AG04450 (cell line): ENCODE measurements at regions not wholly inside any gene's neighbourhood (a gene's known extent, or its start where the extent isn't known, plus 50 kb on each side); places are given as distances from the start of the nearest gene placed in this dataset.

ENCODE experiments used
- CTCF ChIA-PET: fragments of 300-600, 350-600 bp; formaldehyde crosslinking; extraction: SDS; loops from one replicate; lab custom pipeline; 2022; ENCODE audit warnings: antibody characterized with exemption, inconsistent platforms; lab: Charles Lee
- POLR2A ChIA-PET: fragments of 350-600 bp; formaldehyde crosslinking; extraction: SDS; loops from one replicate; lab custom pipeline; 2021; ENCODE audit warnings: antibody characterized with exemption, inconsistent platforms; lab: Yijun Ruan, JAX
- DNase-seq: peaks from one replicate; pipeline ENCODE4 v3.0.0-alpha.2; 2011; ENCODE audit warnings: low read depth, low spot score
- H3K27ac ChIP-seq: one replicate; pipeline ENCODE4 v1.5.1; 2012; ENCODE audit warnings: low read depth, low read length, control low read depth
- H3K27me3 ChIP-seq: one replicate; pipeline ENCODE4 v1.6.0; 2012; ENCODE audit warnings: low read length; ENCODE audit not compliant: control insufficient read depth, insufficient read depth
- H3K4me3 ChIP-seq: 2 replicates; pipeline ENCODE4 v1.5.1; 2011; ENCODE audit warnings: mild to moderate bottlenecking, low read depth, low read length, control low read depth
- H3K9me3 ChIP-seq: 2 replicates; pipeline ENCODE4 v1.5.1; 2012; ENCODE audit warnings: low read length; ENCODE audit not compliant: control insufficient read depth, insufficient read depth
- CTCF ChIP-seq: IDR thresholded peaks from 2 replicates; pipeline ENCODE4 v1.5.1; 2011; ENCODE audit warnings: low read depth, low read length, control low read depth, inconsistent platforms

GRCh38 chr3:17995769-17996168 is 253.3 kb upstream of the TBC1D5 start:
- no peak overlapping the region for H3K27ac ChIP-seq
- ChIA-PET POLR2A (no interaction called here), CTCF (no interaction called here)
- H3K9me3 ChIP-seq, result no peaks in the 10 kb centered on the region
- no peak overlapping the region for H3K4me3 ChIP-seq
- no peaks in the 10 kb centered on the region for H3K27me3 ChIP-seq
- no peak for DNase-seq
- TF ChIP-seq CTCF, result no peak

DNA sequence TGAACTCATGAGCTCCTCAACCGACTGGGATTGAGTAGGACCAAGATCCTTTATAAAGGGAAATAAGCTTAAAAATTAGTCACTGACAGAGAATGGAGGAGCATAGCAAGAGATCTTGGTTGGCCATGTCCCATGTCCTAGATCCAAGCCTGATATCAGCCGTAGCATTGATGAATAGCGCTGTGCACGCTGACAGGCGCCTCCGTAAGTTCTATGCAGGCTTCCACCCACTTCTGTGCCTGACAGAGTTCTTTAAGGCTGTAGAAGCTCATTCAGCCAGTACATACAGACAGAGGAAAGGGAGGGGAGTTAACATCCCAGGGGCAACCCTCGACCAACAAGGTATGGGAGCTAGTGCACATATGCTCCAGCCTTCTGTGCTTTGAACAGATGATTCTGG is 251.7 kb upstream of the TBC1D5 start:
- Histone ChIP-seq H3K4me3 (no peak overlapping the region), H3K9me3 (no peaks in the 10 kb centered on the region), H3K27me3 (no peaks in the 10 kb centered on the region), H3K27ac (no peak overlapping the region)
- no peak for TF ChIP-seq CTCF
- CTCF ChIA-PET, result no interaction called here
- POLR2A ChIA-PET, result no interaction called here
- DNase-seq, result no peak

DNA sequence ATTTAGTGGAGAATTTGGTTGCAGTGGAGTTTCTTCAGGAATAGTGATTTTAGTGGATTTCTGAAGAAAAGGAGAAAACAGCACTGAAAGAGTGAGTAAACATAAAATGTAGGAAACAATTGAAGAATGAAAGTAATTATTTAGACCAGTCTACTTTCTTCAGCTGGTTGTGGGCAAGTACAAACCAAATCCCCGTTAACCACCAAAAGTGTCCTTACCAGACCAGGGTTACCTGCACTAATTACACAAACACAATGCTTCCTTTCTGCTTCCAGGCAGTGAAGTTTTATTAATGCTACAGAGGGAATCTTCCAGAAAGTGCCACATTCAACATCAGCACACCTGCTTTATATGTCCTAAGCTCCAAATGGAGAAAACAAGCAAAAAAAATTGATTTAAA is 248.0 kb upstream of the TBC1D5 start:
- H3K9me3 ChIP-seq, result no peaks in the 10 kb centered on the region
- POLR2A ChIA-PET, result no interaction called here
- CTCF ChIA-PET, result no interaction called here
- no peaks in the 10 kb centered on the region for H3K27me3 ChIP-seq
- H3K27ac ChIP-seq, result no peak overlapping the region
- TF ChIP-seq CTCF, result no peak
- H3K4me3 ChIP-seq, result no peak overlapping the region
- no peak for DNase-seq

DNA sequence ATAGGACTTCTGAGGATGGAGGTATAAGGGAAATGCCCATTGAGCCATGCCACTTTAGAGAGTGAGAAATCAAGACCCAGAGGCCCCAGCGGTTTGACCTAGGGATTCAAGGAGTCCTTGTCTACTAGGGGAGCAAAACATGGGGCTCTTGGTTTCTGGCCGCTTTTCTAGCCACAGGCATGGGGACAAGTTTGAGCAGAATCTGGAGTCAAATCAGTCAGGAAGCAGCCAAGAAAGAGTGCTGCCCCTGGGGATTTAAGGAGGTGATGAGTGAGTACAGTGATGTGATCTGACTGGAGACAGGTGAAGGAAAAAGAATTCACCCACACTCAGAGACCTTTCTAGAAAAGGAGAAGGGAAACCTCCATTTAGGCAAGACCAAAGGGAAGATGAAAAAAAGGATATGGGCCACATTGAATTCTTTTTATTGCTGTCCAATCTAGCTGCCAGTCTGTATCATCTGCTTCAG is 244.0 kb upstream of the TBC1D5 start:
- Histone ChIP-seq H3K4me3 (no peak overlapping the region), H3K9me3 (no peaks in the 10 kb centered on the region), H3K27me3 (peaks cover 2% of the 10 kb centered on the region), H3K27ac (no peak overlapping the region)
- CTCF ChIA-PET, result no interaction called here
- DNase-seq, result no peak
- POLR2A ChIA-PET, result no interaction called here
- no peak for TF ChIP-seq CTCF

GRCh38 chr3:17985658-17986347 is 243.4 kb upstream of the TBC1D5 start:
- POLR2A ChIA-PET, result no interaction called here
- H3K27ac ChIP-seq, result no peak overlapping the region
- peaks cover 2% of the 10 kb centered on the region for H3K27me3 ChIP-seq
- TF ChIP-seq CTCF, result no peak
- H3K9me3 ChIP-seq, result no peaks in the 10 kb centered on the region
- CTCF ChIA-PET, result no interaction called here
- H3K4me3 ChIP-seq, result no peak overlapping the region
- no peak for DNase-seq
